Sigmoid colon (tissue), 6 donors: ENCODE measurements at regions not wholly inside any gene's neighbourhood (a gene's known extent, or its start where the extent isn't known, plus 50 kb on each side); places are given as distances from the start of the nearest gene placed in this dataset.

Source experiments
- DNase-seq: peaks from one replicate; pipeline ENCODE4 v3.0.0-alpha.2; 2019
- H3K27ac ChIP-seq, 4 donors: fragments of 200-600 bp; sonication (generic); one replicate each; pipeline ENCODE4 v1.5.1; 2016 to 2019; ENCODE audit warnings: mild to moderate bottlenecking in 1 of 4
- H3K27me3 ChIP-seq, 3 donors: fragments of 200-600 bp; sonication (generic); one replicate each; pipeline ENCODE4 v1.5.1; 2019; ENCODE audit warnings: mild to moderate bottlenecking in 1 of 3
- H3K36me3 ChIP-seq, 4 donors: fragments of 200-600 bp; sonication (generic); one replicate each; pipeline ENCODE4 v1.5.1; 2016 to 2019
- H3K4me1 ChIP-seq, 4 donors: fragments of 200-600 bp; sonication (generic); one replicate each; pipeline ENCODE4 v1.5.1; 2017 to 2019
- H3K4me3 ChIP-seq, 4 donors: fragments of 200-600 bp; sonication (generic); one replicate each; pipeline ENCODE4 v1.5.1; 2017 to 2019; ENCODE audit warnings: mild to moderate bottlenecking in 2 of 4, moderate library complexity in 1 of 4
- H3K9me3 ChIP-seq, 4 donors: fragments of 200-600 bp in 3 of 4; sonication (generic) in 3 of 4; one replicate each; pipeline versions ENCODE4 v1.5.1 to v1.6.1; 2013 to 2019
- EP300 ChIP-seq, 4 donors: sonication (generic); formaldehyde crosslinking; IDR thresholded peaks; one replicate each; pipeline ENCODE4 v1.6.1; 2017; ENCODE audit warnings: antibody characterized with exemption in 4 of 4
- POLR2A ChIP-seq, 2 donors: fragments of 450-650 bp; IDR thresholded peaks; one replicate each; pipeline ENCODE4 v1.6.1; 2016; ENCODE audit warnings: antibody characterized with exemption in 2 of 2, mild to moderate bottlenecking in 2 of 2, moderate library complexity in 2 of 2
- POLR2AphosphoS5 ChIP-seq, 4 donors: sonication (generic); formaldehyde crosslinking; IDR thresholded peaks; one replicate each; pipeline ENCODE4 v1.6.1; 2017; ENCODE audit warnings: antibody characterized with exemption in 4 of 4
- WGBS, 2 donors: extraction: QIAGEN DNeasy Blood & Tissue Kit; methylation state at CpG; one replicate each; pipeline ENCODE4 v1.1.7; 2013; 5-methylcytosine and 5-hydroxymethylcytosine counted together
- intact Hi-C: fragments of 100-400 bp; cut with DNase I; formaldehyde crosslinking; loops from one replicate; pipeline ENCODE4 v1.15.1; 2023
- TF ChIP-seq, protein P1 (sequence below), 4 experiments: fragments of 450-650 bp in 3 of 4; fragments of 200-600 bp in 1 of 4; IDR thresholded peaks; one replicate each; pipeline ENCODE4 v1.5.1; 2016 to 2019; ENCODE audit warnings: antibody characterized with exemption in 4 of 4, mild to moderate bottlenecking in 3 of 4, moderate library complexity in 2 of 4
- donor health status: healthy with polysubstance abuse.
- donor health status: healthy.

GRCh38 chr6:141267420-141267819 is 865.3 kb upstream of the GJE1 start:
- H3K4me3 ChIP-seq, result no peak overlapping the region
- H3K27ac ChIP-seq, result no peak overlapping the region
- DNase-seq, result no peak
- no peaks in the 10 kb centered on the region for H3K27me3 ChIP-seq
- no peaks in the 10 kb centered on the region for H3K4me1 ChIP-seq
- no peaks in the 10 kb centered on the region for H3K9me3 ChIP-seq
- no peaks in the 10 kb centered on the region for H3K36me3 ChIP-seq
- WGBS, 2 donors, result 90 to 91% methylated on average over 6 of the region's 6 CpGs
- intact Hi-C loops, result no loop called here
- TF ChIP-seq POLR2AphosphoS5 (IDR thresholded peaks at IDR 0.05), result no peak
- TF ChIP-seq EP300 (IDR thresholded peaks at IDR 0.05), result no peak
- TF ChIP-seq POLR2A (IDR thresholded peaks at IDR 0.05), result no peak
- TF ChIP-seq, protein P1, sequence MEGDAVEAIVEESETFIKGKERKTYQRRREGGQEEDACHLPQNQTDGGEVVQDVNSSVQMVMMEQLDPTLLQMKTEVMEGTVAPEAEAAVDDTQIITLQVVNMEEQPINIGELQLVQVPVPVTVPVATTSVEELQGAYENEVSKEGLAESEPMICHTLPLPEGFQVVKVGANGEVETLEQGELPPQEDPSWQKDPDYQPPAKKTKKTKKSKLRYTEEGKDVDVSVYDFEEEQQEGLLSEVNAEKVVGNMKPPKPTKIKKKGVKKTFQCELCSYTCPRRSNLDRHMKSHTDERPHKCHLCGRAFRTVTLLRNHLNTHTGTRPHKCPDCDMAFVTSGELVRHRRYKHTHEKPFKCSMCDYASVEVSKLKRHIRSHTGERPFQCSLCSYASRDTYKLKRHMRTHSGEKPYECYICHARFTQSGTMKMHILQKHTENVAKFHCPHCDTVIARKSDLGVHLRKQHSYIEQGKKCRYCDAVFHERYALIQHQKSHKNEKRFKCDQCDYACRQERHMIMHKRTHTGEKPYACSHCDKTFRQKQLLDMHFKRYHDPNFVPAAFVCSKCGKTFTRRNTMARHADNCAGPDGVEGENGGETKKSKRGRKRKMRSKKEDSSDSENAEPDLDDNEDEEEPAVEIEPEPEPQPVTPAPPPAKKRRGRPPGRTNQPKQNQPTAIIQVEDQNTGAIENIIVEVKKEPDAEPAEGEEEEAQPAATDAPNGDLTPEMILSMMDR (IDR thresholded peaks at IDR 0.05), result no peak

GRCh38 chr6:141265756-141266623 is 866.7 kb upstream of the GJE1 start:
- Histone ChIP-seq H3K9me3 (no peaks in the 10 kb centered on the region), H3K27ac (no peak overlapping the region), H3K4me3 (peak overlapping the region; percentile 12 to 21 (median 16)), H3K27me3 (no peaks in the 10 kb centered on the region), H3K36me3 (no peaks in the 10 kb centered on the region), H3K4me1 (no peaks in the 10 kb centered on the region)
- WGBS, 2 donors, result 19 to 52% methylated on average over 4 of the region's 4 CpGs
- TF ChIP-seq POLR2AphosphoS5 (IDR thresholded peaks at IDR 0.05) (no peak), EP300 (IDR thresholded peaks at IDR 0.05) (no peak), POLR2A (IDR thresholded peaks at IDR 0.05) (no peak)
- TF ChIP-seq, protein P1 (IDR thresholded peaks at IDR 0.05), result no peak
- no peak for DNase-seq
- intact Hi-C loops, result no loop called here

- no peak overlapping the region for H3K27ac ChIP-seq
- no peak overlapping the region for H3K4me3 ChIP-seq
- intact Hi-C loops, result no loop called here
- no peaks in the 10 kb centered on the region for H3K27me3 ChIP-seq
- DNase-seq, result no peak
- no peaks in the 10 kb centered on the region for H3K36me3 ChIP-seq
- WGBS, 2 donors, result 77 to 84% methylated on average over 4 of the region's 4 CpGs
- no peaks in the 10 kb centered on the region for H3K9me3 ChIP-seq
- TF ChIP-seq, protein P1 (IDR thresholded peaks at IDR 0.05), result no peak
- TF ChIP-seq EP300 (IDR thresholded peaks at IDR 0.05) (no peak), POLR2A (IDR thresholded peaks at IDR 0.05) (no peak), POLR2AphosphoS5 (IDR thresholded peaks at IDR 0.05) (no peak)
- H3K4me1 ChIP-seq, result no peaks in the 10 kb centered on the region
Measured at GRCh38 chr6:141264101-141264500, 868.6 kb upstream of the GJE1 start.

DNA sequence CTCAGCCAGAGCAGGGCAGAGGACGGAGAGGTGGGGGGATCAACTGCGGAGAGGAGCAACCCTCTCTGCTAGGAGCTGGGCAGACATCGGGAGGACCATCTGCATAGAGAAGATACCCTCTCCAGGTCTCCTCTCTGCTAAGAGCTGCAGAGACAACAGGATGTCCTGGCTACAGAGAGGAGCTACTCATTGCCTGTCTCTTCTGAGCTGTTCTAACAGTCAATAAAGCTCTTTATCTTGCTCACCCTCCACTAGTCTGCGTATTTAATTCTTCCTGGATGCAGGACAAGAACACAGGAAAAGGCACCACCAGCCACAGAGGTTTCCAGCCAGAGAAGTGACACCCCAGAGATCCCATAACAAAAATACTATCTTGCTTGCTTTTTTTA is 871.1 kb upstream of the GJE1 start:
- intact Hi-C loops, result no loop called here
- 89% methylated on average over 4 of the region's 4 CpGs for WGBS, 2 donors
- Histone ChIP-seq H3K4me1 (no peaks in the 10 kb centered on the region), H3K4me3 (no peak overlapping the region), H3K27ac (no peak overlapping the region), H3K9me3 (no peaks in the 10 kb centered on the region), H3K27me3 (no peaks in the 10 kb centered on the region), H3K36me3 (no peaks in the 10 kb centered on the region)
- TF ChIP-seq, protein P1 (IDR thresholded peaks at IDR 0.05), result no peak
- TF ChIP-seq EP300 (IDR thresholded peaks at IDR 0.05) (no peak), POLR2A (IDR thresholded peaks at IDR 0.05) (no peak), POLR2AphosphoS5 (IDR thresholded peaks at IDR 0.05) (no peak)
- DNase-seq, result no peak
